HG02943 (cell line): ENCODE measurements at regions not wholly inside any gene's neighbourhood (a gene's known extent, or its start where the extent isn't known, plus 50 kb on each side); places are given as distances from the start of the nearest gene placed in this dataset.

Source experiments
- ATAC-seq: cut with Tn5 transposase; IDR thresholded peaks from one replicate; pipeline ENCODE4 v1.9.1; 2021; ENCODE audit warnings: mild to moderate bottlenecking, low read depth, moderate library complexity; ENCODE audit not compliant: unreplicated experiment

DNA sequence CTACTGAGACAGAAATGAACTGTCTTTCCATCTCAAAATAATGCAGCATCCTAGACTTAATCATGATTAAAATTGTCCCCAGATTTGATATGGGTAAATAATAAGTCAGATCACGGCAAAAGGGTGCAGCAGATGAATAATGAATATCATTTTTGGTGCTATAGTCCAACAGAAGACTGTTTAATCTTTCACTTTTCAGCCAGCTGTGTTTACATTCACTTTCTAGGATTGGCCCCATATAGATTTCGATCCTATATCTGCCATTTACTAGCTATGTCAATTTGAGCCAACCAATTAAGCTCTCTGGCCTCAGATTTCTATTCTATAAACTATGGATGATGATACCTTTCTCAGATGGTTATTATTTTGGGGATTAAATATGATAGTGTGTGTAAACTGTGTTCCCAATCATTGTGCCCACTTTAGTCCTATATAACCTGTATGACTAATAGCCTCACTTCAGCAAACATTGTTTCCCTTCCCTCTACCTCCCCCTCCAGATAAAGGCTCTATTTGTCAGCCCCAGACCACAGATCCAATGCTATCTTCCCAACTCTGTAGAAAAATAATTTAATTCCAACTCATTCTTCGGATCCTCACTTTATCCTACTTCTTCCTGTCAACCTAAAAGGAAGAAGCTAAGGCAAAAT lies 53.6 kb upstream of the NT5E start:
- no peak for ATAC-seq

DNA sequence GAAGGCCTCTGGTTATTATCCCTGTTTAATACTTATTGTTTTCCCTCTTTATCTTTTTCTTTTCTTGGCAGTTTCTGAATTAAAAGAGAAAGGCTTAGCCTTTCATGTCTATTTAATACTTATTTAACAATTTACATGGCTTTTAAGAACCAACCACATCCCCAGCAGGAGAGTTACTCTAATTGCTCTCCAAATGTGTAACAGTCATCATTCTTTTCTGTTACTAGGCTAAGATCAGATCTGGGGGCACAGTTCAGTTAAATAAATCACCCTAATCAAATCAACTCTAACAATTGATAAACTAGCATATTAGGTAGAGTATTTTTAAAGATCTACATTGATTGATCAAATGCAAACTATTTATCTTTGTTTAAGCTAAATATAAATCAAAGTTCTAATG lies 54.1 kb upstream of the NT5E start:
- ATAC-seq: no peak

DNA sequence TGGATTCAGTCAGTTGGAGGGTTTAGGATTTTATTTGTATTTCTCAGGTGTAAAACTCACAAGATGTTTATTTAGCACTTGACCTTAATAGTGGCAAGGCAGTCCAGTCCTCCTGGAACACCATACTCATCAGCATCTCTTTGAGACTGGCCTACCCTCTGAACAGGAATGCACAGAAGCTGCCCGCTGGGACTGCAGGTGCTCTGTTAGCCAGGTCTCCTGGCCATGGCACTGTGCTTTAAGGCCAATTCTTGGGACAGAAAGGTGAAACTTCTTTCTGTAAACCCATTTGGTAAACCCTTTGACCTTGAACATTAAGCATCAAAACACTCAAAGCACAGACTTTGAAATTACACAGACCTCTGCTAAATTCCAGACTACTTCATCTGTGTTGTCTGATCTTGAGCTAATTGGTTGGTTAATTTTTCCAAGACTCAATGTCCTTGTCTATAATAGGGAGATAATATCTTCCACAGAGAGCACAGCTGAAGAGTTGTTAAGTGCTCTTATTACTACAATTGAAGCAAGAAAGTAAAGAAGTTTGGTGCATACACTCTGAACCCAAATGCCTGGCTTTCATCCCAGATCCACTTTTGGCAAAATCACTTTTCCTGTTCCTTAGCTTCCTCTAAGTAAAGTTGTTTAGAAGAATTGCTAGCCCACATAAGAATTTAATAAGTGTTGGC lies 54.9 kb upstream of the NT5E start:
- no peak for ATAC-seq

DNA sequence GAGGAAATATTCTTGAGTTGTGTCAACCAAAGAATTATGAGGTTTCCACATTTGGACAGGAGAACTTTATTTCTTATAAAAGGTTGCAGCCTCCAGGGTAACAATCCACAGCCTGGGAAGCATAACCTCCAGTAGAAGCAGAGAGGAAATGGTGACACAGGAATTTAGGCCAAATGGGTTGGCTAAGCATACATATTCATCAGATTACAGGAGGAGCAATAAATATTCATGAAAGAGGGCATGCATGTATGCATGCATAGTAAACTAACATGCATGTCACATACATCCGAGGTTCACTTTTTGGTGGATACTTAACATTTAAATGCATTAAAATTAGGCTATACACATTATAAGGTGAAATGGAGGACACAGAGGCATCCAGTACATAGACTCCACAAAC lies 55.7 kb upstream of the NT5E start:
- no peak for ATAC-seq

DNA sequence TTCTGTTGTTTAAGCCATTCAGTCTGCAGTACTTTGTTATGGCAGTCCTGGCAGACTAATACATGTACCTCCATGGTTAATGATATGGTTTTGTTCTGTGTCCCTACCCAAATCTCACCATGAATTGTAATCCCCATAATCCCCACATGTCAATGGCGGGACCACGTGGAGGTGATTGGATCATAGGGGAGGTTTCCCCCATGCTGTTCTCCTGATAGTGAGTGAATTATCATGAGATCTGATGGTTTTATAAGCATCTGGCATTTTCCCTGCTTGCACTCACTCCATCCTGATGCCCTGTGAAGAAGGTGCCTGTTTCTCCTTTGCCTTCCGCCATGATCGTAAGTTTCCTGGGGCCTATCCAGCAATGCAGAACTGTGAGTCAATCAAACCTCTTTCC lies 57.5 kb upstream of the NT5E start:
- ATAC-seq: no peak

DNA sequence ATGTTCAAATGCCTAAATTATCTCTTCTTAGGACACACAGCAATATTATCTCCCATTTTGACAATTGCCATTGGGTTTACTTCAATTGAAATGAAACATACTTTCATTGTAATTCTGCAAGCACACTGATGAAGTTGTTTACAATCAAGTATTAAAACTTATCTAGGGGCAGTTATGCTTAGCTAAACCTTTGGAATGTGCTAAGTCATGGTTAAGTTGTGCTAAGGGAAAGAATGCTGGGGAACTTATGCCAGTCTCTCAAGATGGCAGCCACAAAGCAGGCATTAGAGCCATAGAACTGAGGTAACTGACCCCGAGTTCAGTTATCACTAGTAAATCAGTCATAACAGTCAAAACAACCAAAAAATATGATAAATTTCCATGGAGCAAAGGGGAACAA lies 59.1 kb upstream of the NT5E start:
- ATAC-seq: no peak

DNA sequence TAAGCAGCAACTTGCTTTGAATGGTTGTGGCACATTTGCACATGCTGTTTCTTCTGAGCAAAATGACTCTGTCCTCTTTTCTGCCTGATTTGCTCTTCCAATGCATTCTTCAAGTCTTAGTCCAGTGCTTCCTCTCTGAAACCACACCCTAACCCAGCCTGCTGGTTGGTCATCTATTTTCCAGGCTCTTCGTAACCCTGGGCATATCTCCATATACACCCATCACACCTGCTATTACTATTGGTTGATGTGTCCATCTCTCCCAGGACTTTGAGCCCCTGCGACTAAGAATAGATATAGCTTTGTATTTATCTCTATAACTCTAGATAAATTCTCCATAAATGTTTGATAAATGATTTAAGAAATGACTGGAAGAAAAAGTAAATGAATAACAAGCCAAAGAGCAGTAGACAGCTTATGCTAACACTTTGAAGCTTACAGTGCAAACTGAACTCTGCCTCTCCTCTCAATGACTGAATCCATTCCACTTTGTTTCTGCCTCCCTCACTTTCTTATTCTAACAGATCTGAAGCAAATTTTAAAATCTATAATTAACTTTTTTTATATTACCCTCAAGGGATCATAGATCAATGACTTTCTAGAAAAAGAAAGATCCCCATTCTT lies 59.7 kb upstream of the NT5E start:
- ATAC-seq: no peak

DNA sequence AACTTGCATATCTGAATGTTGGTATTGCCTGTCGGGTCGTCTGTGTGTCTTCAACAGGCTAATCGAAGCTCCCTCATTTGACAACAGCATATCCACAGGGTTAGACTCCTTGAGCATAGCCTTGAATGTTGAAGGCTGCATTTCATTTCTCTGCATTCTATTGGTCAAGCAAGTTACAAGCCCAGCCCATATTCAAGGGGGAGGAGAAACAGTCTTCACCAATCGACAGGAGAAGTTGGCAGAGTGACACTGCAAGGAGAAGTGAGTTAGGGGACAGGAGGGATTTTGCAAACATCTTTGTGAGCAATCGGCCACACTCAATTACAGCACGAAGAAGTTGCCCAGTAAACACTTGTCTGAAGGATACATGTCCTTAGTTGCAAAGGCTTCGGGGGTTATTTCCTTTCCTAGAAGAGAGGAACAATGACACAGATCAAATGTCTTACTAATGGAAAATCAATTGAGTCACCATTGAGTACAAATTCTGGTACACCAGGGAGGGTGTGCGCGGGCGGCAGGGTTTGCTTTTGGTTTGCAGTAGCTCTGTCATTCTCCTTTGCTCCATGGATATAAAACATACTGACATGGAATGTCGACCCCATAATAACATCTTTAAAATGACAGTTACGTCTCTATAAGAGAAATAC lies 60.6 kb upstream of the NT5E start:
- no peak for ATAC-seq

DNA sequence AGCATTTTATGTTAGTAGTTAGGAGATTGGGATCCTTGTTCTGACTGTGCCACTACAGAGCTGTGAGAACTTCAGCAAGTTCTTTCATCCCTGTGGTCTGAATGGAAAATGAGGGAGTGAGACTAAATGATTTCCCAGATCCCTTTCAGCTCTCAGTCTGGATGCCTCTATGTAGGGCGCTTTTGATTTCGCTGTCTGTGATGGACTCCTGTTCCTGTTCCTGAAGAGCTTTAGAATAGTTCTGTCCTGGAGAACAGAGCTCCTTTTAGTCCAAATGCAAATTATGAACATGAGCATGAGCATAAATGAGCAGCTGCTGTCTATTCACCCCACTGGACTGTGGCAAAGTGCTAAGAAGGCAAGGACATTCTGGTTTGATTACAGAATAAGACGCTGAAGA lies 61.4 kb upstream of the NT5E start:
- ATAC-seq: no peak

DNA sequence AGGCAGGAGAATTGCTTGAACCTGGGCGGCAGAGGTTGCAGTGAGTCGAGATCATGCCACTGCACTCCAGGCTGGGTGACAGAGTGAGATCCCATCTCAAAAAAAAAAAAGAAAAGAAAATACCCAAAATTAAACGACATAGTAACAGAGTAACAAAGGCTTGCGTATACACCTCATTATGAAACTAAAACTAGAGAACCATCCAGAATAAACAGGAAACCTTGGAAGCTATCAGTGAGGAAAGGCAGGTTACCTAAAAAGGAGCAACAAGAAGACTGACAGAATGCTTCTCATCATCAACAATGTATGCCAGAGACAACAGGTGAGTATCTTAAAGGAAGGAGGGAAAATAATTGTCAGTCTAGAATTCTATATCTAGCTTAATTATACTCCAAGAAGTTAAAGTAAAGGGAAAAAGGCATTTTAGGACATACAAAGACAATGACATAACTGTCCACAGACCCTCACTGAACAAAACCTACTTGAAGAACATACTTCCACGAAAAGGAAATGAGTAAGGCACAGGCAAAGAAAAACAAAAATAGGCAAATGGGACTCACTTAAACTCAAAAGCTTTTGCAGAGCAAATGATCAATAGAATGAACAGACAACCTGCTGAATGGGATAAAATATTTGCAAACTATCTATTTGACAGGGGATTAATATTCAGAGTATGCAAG lies 64.1 kb upstream of the NT5E start:
- no peak for ATAC-seq

DNA sequence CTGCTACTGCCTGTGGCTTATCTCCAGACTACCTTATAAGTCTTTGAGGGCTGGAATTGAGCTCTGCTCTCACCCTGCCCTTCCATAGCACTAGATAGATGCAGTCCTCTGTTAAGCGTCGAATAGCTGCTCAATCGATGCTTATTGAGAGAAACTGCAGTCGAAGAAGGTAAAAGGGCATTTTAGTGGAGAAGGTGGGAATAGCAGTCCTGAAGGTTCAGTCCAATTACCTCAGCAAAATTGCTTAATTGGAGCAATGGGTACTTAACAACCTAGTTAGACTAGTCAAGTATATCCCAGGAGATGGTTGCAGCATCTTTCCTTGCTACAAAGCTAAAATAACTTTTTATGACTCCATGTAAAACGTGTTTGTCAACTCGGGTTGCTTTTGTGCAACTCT lies 66.8 kb upstream of the NT5E start:
- no peak for ATAC-seq

DNA sequence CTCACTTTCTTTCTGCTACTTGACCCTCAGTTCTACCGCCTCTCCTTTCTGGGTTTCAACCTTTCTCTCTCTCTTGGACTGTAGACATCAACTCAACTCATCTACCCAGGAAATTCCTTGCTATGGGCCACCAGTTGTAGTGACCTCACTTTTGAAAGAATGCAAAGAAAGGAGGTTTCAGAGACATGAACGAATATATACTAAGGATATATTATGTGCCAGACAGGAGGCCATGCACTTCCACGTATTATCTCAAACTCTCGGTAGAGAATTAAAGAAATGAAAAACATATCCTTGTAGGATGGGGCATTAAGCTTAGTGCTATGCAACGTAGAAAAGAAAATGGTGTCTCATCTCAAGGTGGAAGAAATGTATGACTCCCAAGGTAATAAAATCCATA lies 67.3 kb upstream of the NT5E start:
- no peak for ATAC-seq

DNA sequence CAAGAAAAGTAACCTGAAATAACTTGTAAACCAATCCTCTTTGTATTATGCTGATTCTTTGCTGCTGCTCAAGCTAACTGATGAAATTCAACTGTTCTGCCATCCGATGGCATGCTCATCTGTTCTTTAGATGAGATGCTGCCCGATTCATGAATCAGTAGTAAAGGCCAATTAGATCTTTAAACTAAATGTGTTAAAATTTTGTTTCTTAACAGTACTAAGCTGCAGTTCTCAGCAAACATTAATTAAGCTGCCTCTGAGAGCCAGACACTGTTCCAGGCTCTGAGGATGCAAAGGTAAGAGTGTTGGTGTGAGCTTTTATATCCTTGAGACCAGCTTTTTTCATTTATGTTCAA lies 77.0 kb upstream of the NT5E start:
- ATAC-seq: no peak

DNA sequence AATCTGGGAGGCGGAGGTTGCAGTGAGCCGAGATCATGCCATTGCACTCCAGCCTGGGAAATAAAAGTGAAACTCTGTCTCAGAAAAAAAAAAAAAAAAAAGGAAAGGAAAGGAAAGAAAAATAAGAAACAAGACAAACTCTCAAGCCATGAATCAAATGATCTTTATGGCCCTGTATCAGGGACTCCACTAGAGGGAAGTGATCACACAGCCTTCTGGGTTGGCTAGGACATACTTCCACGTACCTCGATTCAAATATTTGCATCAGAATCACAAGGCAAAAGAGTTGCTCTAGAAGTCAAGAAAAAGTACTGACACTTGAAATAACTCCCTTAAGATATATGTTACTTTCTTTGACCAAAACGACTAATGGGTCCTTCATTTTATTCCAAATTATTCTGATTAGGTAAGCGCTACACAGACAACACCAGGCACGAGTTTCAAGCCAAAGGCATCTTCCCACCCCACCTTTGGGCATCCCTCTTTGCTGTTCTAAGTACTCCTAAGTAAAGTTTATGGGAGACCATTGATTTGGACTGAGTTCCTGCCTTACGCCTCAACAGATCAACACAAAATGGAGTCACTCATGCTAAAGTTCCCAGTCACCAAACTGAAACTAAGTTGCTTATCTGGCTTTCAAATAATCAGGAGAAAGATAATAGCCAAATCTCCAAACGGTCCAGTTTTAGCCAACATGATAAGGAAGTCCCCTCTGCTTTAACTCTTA lies 77.5 kb upstream of the NT5E start:
- no peak for ATAC-seq

DNA sequence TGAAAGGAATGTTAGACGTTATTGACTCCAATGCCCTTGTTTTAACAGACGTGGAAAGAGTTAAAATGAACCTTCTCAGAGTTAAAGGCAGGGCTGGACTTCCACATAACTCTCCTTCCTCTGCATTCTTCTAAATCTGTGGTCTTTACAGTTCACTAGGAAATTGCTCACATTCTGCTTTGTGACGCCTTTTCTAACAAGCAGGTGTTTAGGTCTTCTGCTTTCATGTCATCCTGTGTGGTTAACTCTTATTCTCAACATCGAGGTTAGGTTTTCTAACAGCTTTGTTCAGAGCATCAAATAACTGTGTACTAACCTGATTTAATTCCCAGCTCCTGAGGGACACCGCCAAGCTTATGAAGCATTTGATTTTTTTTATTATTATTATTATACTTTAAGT lies 81.3 kb upstream of the NT5E start:
- ATAC-seq: no peak

DNA sequence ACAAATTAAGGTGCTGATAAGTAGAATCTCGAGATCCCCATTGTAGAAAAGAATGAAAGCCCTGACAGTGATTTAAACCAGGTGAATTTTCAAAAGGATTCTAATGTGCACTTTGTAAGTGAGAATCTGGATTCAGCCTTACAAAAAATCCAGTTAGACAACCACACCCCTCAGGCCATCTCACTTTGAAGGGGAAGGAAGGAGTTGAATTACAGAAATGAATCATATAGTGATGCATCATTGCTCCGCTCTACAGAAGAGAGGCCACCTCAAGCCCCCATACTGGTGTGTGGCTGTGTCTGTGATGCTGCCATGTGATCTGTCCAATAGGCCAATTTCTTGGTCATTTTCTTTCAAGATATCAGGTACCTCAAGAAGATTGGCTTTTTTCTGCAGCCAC lies 85.5 kb upstream of the NT5E start:
- no peak for ATAC-seq

DNA sequence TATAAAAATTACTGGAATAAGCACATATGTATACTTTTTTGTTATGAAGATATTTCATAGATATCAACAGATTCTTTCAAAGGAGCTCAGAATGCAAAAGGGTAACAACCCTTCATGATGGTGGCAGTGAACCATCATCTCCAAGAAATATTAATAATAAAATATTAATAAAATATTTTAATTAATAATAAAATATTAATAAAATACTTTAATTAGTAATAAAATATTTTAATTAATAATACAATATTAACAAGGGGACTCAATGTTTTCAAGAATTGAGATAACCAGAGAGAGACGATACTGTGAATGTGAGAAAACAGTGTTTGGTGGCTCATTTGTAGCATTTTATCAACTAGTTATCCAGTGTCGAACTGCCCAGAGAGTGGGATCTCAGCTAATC lies 86.0 kb upstream of the NT5E start:
- no peak for ATAC-seq

DNA sequence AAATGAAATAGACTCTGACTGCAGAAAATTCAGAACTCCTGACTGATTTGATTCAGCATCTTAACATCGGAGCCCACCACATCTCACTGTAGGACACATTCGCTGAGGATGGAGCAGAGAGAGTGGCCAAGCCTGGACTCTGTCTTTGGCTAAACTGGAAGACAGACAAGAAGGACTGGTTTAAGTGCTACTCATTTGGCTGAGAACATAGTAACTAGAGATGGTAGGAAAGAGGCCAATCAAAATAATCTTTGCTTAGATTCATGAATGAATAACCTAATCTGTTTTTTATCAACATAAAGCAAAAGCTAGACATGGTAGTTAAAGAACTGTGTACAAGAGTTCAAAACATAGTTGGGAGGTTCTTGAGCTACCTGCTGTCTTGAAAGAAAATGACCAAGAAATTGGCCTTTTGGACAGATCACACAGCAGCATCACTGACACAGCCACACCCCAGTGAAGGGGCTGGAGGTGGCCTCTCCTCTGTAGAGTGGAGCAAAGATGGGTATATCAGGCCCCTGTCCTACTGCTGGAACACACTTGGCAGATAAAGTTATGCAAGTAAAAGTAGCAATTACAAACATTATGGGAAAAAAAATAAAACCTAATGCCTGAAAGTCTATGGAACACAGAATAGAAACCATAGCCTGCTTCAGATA lies 87.1 kb upstream of the NT5E start:
- no peak for ATAC-seq

DNA sequence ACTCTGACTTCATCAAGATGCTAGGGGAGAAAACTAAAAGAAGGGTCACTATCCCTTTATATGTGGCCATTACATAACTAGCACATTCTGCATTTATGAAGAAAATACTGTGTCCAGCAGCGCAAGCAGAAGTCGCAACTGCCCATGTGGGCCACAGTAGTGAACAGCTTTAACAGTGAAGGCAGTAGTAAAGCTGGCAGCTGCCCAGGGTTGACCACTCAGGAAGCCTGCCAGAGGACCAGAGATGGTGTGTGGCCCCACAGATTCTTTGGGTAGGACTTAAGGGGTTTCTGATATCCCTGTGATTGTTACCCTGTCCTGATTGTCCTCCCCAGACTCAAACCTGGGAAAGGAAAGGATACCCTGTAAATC lies 88.3 kb upstream of the NT5E start:
- ATAC-seq: no peak
